HG03469 (cell line): ENCODE measurements at regions not wholly inside any gene's neighbourhood (a gene's known extent, or its start where the extent isn't known, plus 50 kb on each side); places are given as distances from the start of the nearest gene placed in this dataset.
A peak's percentile ranks its signal among the peaks of the same experiment; 100 is the strongest.

Experiments
- ATAC-seq: cut with Tn5 transposase; IDR thresholded peaks from one replicate; pipeline ENCODE4 v1.9.1; 2021; ENCODE audit warnings: mild to moderate bottlenecking, moderate library complexity, moderate number of reproducible peaks; ENCODE audit not compliant: unreplicated experiment

GRCh38 chr6:50600280-50600679 lies 113.0 kb upstream of the TFAP2D start:
- no peak for ATAC-seq

GRCh38 chr6:50602292-50602691 lies 111.0 kb upstream of the TFAP2D start:
- no peak for ATAC-seq

DNA sequence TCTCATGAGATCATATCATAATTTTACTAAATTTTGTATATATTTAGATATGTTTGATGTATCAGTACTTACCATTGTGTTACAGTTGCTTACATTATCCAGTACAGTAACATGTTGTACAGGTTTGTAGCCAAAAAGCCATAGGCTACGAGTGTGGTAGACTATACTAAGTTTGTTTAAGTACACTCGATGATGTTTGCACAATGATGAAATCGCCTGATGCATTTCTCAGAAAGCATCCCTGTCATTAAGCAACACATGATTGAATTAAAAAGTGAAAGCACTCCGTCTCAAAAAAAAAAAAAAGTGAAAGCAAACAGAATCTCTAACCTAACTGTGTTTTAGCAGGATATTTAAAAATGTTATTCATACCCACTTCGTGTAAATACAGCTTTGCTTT lies 104.9 kb upstream of the TFAP2D start:
- no peak for ATAC-seq

- ATAC-seq = no peak
Measured at GRCh38 chr6:50610562-50610961, 102.8 kb upstream of the TFAP2D start.

DNA sequence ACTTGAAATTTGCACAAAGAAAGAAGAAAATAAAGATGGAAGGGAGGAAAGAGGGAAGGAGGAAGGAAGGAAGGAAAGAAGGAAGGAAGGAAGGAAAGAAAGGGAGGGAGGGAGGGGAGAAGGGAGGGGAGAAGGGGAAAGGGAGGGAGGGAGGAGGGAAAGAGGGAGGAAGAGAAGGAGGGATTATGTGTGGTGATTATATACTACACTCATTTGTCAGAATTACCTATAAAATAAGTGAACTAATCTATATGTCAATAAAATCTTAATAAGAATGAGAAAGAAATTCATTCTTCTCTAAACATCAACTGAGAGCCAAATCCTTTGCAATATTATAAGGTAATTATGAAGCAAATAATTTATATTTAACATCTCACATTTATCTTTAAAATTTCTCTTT lies 77.9 kb upstream of the TFAP2D start:
- ATAC-seq = no peak

DNA sequence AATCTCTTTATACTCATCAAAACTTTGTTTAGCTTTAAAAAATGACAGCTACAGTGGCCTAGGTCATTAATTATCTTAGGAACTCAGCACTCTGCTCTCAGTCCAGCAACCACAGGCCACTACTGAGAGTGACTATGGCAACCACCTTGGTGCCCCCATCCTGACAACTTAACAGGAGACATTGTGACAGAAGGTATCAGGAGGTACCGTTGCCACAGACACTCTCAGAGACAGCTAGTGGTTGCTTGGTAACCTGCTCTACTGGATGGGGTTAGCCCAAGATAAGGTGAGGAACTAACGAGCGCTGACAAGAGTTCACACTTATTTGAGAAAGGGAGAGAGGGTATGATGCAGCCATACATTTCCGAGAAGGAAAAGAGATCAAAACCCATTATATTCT lies 76.1 kb upstream of the TFAP2D start:
- ATAC-seq = no peak

- ATAC-seq = no peak
Measured at GRCh38 chr6:50649086-50649485, 64.2 kb upstream of the TFAP2D start.

- no peak for ATAC-seq
Measured at GRCh38 chr6:50653253-50653652, 60.1 kb upstream of the TFAP2D start.

DNA sequence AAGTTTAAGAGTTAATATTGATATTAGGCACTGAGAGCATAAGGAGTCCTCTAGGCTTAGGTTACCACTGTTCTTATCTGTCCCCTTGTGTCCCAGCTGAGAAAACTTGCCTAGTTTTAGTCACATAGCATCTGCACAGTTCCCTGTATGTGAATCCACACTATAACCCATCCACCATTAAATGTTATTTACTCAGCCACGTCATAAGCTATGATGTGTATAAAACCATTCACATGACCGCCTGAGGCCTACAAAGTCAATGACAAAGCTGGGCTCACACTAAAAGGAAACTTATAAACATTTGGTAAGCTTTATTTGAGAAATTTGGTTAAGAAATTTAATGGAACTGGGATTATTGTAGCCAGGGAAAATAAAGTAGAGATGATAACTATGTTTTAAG lies 59.2 kb upstream of the TFAP2D start:
- ATAC-seq = no peak

DNA sequence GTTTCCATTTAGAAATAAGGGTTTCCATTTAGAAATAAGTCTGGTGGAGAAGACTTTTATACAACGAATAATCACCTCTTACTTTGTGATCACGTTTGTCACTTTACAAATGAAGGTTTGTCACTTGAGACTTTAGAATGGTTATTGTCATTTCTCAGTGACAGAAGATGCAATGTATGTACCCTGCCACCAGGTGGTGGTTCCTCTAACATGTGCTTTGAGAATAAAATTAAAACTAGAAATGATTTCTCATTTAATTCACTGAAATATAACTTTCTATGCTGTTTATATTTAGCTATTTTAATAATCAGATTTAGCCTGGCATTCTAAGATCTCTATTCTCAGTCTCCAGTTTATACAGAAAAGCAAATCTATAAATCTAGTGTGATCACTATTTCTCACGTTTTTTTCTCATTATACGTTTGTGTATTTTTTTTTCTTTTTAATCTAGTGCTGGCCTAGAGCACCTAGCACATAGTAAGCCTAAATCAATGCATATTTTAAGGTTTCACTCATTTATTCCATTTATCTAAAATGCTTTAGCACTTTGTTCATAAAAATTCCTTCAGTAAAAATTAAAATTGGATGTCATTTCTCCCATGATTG lies 57.4 kb upstream of the TFAP2D start:
- peak; percentile 82 for ATAC-seq

- ATAC-seq = no peak
Measured at GRCh38 chr6:50657513-50657912, 55.8 kb upstream of the TFAP2D start.

DNA sequence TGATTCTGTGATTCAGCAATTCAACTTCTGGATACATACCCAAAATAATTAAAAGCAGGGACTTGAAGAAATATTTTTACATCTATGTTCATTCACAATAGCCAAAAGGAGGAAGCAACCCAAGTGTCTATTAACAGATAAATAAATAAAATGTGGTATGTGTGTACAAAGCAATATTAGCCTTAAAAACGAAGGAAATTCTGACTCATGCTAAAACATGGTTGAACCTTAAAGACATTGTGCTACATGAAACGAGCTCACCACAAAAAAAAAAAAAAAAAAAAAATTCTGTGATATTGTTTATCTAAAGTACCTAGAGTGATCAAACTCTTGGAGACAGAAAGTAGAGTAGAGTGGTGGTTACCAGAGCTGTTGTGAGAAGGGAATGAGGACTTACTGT lies 54.8 kb upstream of the TFAP2D start:
- ATAC-seq = no peak

DNA sequence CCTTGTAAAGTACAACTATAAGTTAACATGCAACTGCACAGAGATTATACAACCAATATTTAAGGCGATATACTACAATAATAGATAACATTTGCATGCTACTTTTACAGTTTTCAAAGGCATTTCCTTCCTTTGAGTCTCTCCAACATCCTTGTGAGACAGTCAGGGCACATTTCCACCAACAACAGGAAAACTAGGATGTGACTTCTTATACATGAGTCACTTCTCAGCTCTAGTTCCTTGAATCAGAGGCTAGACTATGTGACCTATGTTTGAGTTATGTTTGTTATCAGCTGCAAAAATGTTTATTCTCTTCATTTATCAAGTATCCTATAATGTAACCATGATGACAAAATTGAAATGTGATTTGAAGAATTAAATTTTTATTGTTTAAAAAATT lies 51.7 kb upstream of the TFAP2D start:
- ATAC-seq = no peak
